ENCODE measurements at regions not wholly inside any gene's neighbourhood (a gene's known extent, or its start where the extent isn't known, plus 50 kb on each side); places are given as distances from the start of the nearest gene placed in this dataset.

- DNase-seq: no peak
Observed at GRCh38 chr6:43946641-43947363, 176.8 kb downstream of the VEGFA start.

GRCh38 chr6:43945768-43946080 lies 175.7 kb downstream of the VEGFA start:
- no peak for DNase-seq

GRCh38 chr6:43944908-43945767 lies 175.1 kb downstream of the VEGFA start:
- no peak for DNase-seq

DNA sequence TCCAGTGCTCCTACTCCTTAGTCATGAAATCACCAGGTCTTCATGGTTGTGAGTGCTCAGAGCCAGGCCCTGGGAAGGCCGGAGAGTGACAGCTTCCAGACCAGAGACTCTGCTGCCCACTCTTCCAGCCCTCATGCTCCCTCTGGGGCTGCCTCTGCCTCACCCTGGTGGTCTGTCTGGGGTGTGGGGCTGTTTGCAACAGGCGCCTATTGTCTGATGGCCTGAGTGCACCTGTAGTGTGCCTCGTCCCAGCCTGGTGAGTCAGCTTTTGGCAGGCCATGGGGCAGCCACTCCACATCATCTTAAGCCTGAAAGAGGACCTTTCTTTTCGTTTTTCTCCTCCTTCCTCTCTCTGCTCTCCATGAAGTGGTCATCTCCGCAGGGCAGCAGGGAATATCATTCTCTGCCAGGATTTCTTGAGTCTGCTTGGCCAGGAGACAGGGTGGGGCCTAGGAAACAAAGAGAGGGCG lies 173.8 kb downstream of the VEGFA start:
- no peak for DNase-seq

- DNase-seq: no peak
Observed at GRCh38 chr6:43943099-43943766, 173.2 kb downstream of the VEGFA start.

DNA sequence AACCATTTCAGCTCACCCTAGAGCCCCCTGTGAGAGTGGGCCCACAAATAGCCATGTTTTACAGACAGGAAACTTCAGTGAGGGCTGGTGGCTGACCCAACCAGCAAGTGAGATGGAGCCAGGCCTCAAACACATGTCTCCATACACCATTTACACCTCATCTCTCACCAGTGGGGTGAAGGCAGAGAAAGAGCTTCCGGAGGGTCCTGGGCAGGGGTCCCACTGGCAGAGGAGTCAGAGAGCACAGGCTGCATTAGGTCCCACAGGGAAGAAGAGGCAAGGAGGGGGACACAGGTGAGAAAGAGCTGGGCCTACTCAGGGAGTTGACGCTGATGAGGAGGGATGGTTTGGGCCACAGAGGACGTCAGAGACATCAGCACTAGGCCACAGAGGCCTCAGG lies 172.6 kb downstream of the VEGFA start:
- no peak for DNase-seq

DNA sequence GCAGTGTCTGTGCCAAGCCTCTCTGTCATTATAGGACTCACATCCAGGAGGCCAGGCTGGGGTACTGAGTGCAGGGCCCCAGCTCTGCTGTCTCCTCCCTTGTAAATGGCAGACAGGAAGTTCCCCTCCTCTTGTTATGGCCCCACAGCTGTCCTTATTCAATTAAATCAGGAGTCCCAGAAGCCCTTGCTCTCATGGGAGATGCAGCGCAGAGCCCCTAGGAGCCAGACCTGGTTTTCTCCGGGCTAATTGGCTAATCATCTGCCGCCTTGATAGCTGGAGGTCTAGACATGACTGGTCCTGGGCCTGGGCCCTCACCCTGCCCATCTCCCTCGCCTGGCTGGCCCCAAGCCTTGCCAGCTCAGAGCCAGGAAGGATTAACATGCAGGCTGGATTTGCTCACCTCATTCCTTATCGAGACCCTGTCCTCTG lies 172.0 kb downstream of the VEGFA start:
- peak; percentile 52 for DNase-seq

DNA sequence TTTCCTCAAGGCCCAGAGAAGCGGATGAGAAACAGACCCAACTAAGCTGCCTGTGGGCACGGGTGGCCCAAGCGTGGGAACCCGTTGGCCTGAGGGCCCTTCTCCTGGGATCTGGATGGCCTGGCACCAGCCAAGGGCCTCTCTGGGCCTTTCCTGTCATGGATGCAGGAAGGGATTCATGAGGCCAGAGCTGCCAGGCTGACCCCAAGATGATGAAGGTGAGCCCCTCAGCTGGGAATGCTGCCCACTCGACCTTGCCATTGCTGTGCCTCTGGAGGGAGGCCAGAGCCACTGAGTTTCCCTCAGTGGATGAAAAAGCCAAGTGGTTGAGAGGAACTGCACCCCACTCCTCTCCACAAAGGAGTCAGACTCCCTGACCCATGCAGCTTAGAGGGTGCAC lies 171.2 kb downstream of the VEGFA start:
- DNase-seq: no peak

DNA sequence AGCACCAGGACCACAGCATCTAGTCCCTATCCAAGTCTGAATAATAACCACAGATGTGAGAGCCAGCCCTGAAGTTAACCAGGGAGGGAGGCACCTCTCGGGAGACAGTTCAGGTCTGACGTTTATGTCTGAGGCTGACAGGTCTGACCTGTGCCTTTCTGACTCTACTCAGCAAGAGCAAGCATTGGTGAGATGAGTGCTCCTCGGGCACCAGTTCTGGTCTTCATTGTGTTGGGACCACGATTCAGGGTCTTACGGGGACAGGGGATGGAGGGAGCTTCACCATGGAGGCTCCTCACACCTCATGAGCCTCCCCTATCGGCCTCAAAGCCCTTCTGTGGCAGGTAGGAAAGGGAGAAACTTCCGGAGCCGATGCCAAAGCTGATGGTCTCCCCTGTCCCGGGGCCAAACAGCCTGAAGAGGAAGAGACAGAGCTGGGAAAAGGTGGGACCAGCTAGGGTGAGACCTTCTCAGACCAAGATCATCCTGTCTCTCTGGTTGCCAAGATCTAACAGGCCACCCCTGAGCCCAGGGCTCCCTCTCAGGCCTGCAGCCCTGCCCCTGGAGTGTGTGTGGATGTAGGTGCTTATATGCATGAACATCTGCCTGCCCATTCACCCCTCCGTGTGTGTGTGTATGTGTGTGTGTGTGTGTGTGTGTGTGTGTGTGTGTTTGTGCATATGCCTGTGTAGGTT lies 170.5 kb downstream of the VEGFA start:
- DNase-seq: no peak

DNA sequence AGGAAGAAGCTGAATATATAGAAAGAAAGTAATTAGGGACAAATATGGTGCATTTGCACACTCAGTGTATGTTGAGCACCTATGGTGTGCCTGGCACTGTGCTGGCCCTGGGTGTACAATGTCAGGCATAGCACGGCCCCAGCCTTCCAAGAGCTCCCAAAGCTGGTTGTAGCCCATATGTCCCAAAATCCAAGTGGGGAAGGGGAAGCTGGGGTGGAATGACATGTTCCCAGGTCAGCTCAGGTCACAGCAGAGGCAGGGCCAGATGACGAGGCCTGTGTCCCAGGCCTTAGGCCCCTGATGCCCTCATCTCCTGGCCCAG lies 170.0 kb downstream of the VEGFA start:
- no peak for DNase-seq

DNA sequence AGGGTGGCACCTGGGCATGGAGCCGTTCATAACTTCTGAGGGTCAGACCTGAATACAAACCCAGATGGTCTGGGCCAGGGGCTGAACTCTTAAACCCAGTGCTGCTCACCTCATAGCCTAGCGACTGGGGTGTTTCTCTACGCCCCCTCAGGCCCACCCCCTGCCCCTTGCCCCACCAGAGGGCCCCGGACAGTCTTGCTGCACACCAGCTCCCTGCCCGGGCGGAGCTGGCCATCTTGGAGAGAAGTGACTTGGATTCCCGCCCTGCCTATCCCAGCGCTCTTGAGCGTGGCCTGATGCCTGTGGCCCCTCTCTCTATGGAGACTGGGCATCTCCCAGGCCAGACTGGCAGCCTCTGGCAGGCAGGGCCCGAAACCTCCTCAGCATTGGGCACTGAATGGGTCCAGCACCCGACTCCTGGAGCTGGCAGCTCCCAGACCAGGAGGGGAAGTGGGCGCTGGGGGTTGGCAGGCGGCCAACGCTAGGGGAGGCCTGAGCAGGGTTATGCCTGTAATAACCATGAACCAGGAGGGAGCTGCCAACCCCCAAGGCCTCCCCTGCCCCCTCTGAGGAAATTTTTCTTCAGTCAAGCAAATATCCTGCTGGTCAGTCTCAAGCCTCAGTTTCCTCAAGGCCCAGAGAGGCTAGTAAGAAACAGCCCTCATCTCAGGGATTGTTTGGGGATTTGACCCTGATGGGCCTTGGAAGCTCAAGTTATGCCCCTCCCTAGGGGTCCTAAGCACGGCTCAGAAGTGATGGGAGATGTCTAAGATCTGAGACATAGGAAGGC lies 169.5 kb downstream of the VEGFA start:
- peak; percentile 12 for DNase-seq

DNA sequence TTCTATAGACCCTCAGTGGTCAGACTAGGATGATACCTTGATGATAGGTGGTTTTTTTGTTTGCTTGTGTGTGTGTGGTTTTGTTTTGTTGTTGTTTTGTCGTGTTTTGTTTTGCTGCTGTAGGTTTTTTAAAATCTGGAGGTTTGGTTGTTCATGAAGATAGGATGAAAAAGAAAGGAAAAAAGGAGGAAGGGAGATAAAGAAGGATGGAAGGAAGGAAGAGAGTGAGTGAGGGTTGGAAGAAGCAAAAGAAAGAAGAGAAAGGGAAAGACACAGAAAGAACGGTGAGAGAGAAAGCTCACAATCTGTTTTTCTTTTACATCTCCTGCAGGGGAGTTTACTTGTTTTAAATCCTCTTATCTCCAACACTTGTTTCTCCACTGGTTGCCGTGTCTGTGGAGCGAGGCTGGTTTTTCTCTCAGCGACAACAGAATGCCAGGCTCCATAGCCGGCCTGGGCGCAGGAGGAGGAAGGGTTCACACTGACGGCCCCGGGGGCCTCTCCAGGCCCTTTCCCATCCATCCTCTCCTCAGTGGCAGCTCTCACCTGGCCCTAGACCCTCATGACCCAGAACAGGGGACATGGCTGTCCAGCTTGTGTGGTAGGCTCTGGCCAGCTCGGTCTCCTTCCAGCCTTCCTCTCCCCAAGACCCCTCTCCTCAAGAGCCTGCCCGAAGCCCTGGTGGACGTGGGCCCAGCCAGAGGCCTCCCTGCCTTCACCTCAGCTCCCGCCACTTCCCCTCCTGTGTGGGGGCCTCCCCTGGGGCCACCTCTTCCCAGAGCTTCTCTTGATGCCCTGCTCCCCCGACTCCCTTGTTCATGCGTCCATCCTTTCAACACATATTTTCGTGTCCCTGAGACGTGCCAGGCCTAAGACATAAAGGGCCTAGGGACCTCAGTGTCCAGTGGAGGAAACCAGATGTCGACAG lies 168.4 kb downstream of the VEGFA start:
- DNase-seq: no peak

DNA sequence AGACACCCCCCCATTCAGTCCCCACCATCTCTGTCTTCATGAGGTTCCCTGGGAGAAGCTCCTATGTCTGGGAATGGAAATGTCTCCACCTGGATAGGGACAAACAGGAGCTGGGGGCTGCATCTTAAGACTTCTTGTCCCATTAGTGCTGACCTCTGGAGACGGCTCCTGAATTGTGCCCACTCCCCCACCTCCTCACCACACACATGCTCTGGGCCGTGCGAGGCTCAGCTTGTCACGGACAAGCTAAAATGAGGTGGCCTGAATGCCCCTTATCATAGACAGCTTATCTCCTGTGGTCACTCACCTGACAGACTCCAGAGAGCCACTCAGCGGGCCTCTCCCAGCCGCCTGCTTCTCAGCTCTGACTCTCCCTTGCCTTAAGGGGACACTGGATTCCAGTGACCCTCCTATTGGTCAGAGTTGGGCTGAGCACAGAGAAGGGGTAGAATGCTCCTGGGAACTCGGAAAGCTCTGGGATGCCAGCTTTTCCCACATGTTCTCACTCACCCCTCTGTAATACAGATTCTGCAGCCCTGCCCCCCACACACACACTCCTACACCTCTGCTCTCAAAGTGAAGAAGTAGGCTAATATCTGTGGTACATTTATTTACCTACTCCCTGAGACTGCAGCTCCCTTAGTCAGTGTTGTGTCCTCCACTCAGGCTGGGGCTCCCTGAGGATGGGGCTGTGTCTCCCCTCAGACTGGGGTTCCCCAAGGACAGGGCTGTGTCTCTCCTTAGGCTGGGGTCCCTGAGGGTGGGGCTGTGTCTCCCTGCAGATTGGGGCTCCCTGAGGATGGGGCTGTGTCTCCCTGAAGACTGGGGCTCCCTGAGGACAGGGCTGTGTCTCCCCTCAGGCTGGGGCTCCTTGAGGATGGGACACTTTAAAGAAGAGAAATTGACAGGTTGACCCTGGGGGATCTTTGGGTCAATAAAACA lies 167.5 kb downstream of the VEGFA start:
- DNase-seq: no peak

DNA sequence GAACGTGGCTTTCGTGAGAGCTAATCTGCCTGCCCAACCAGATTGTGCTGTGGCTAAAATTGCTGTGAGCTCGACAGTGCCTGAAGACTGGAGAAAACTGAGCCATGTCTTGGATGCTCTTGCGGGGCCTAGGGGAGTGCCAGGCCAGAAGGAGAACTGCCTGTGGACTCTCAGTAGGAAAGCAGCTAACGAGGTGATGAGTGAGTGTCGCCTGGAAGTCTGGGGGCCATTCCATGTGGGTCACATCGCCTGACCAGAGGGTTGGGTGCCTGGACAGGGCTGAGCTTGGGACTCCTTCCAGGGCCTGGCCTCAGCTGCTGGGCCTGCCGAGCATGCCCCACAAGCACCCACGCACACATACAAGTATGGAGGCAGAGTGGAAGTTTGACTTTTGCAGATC lies 166.5 kb downstream of the VEGFA start:
- no peak for DNase-seq

- DNase-seq: no peak
Observed at GRCh38 chr6:43935921-43936439, 166.0 kb downstream of the VEGFA start.

DNA sequence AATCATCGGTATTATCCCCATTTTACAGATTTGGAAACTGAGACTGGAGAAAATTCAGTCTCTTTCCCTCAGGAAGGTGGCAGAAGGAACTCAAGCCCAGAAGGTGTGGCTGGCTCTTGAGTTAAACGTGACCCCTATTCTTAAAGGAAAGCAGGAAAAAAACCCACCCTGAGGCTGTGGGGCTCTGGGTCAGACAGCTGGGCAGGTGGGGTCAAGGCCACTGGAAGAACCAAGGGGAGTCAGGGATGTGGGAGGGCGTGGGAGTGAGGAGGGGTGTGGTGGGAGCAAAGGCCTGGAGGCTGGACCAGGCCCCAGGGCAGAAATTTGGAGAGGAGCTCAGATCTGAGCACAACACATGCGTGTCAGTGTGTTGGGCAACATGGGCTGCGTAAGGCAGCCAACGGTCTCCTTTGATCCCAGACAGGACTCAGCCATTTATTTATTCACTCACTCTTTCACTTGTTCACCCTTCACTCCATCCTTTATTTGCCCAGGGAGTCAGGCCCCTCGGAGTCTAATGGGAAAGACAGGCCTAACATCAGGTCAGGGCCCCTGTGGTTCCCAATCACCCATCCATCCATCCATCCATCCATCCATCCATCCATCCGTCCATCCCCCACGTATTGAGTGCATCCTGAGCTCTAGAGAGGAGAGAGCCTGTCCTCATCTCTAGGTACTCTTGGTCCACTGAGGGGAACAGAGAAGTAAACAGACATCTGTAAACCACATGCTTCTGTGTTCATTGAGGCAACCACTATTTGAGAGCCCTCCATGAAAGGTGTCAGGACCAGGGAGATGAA lies 165.0 kb downstream of the VEGFA start:
- DNase-seq: no peak

- no peak for DNase-seq
Observed at GRCh38 chr6:43934183-43934802, 164.3 kb downstream of the VEGFA start.

GRCh38 chr6:43933148-43933885 lies 163.3 kb downstream of the VEGFA start:
- DNase-seq: no peak
